ENCODE measurements at regions not wholly inside any gene's neighbourhood (a gene's known extent, or its start where the extent isn't known, plus 50 kb on each side); places are given as distances from the start of the nearest gene placed in this dataset.

- peak; percentile 87 for FAIRE-seq
These were observed 512.3 kb downstream of the FAT4 start for GRCh38 chr4:125826801-125827695.

- FAIRE-seq: peak; percentile 18
These were observed 512.9 kb downstream of the FAT4 start for GRCh38 chr4:125827696-125828052.

GRCh38 chr4:125828346-125828745, 513.6 kb downstream of the FAT4 start:
- no peak for FAIRE-seq

DNA sequence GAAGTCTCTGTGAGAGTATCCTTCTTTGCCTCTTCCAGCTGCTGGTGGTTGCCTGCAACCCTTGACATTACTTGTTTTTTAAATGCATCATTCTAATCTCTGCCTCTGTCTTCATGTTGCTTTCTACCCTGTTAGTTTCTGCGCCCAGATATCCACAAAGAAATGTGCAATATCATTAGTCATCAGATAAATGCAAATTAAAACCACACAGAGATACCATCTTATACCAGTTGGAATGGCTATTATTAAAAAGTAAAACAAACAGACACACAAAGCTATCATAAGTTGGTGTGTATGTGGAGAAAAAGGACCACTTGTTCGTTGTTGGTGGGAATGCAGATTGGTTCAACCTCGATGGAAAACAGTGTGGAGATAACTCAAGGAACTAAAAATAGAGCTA, 517.4 kb downstream of the FAT4 start:
- FAIRE-seq: no peak

DNA sequence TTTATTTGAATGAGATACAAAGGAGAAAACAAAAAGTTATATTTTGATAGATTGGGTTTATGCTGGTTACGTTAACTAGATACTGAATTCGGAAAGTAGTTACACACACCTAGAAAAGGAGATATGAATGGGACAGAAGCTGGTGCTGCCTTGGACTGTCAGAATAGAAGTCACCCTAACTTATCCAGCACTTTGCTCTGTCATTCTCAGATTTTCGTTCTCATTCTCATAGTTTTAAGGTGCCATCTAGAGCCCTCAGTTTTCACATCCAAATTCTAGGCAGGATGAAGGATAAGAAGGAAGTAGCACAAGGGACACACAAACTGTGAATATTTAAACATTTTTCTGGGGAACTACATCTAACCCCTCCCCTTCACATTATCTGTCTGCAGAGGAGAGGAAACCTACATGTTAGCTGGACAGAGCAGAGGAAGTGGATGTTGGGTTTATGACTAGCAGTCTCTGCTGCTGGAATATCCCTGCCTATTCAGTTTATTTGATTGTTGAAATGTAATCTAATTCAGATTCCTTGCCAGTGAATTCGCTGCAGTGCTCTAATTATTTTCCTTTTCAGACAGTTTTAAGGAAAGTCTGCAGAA, 521.9 kb downstream of the FAT4 start:
- FAIRE-seq: peak; percentile 33

DNA sequence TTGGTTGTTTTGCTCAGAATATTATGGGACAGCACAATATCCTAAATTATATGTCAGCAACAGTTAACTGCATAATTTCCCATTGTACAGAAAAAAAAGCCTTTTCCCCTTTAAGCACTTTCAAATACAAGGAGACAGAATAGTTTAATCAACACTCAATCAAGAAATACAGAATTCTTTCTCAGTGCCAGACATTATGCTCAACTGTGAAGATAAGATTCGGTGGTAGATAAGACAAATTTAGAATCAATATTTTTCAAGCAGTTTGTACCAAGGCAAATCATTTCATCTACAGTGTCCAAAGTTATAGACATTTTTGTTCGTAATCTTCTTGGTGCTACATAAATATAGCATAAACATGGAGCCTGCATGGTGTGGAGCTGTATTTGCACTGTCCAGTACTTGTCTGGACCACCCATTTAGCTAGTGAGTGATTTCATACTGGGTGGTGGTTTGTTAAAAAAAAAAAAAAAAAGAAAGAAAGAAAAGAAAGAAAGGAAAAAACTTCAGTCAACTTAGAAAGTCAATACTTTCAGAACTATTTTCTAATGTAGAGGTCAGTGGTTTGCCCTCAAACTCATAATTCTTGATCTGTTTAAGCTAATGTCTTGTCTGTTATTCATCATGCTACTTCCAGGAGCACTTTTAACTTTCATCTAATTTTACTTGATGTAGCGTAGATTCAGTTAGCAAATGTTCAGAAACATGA, 522.9 kb downstream of the FAT4 start:
- peak; percentile 33 for FAIRE-seq

GRCh38 chr4:125838202-125838601, 523.4 kb downstream of the FAT4 start:
- FAIRE-seq: no peak

DNA sequence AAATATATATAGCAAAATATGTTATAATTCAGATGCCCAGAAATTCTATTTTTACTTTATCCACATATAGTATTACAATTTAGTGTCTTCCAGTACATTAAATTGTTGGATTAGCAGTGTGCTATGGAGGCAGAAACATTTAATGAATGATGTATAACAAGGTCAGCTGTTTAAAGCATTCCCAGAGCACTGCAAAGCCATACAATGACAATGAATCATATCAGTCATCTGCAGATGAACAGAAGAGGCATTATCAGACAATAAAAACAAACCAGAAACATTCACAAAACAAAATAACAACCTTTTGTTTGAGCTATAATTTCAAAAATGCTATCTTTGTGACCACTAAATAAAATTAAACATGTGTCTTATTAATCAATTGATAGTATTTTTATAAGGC, 524.2 kb downstream of the FAT4 start:
- FAIRE-seq: no peak

GRCh38 chr4:125843947-125844346, 529.2 kb downstream of the FAT4 start:
- FAIRE-seq: no peak

- FAIRE-seq: no peak
These were observed 532.8 kb downstream of the FAT4 start for GRCh38 chr4:125847518-125847917.

GRCh38 chr4:125849869-125850268, 535.1 kb downstream of the FAT4 start:
- no peak for FAIRE-seq

DNA sequence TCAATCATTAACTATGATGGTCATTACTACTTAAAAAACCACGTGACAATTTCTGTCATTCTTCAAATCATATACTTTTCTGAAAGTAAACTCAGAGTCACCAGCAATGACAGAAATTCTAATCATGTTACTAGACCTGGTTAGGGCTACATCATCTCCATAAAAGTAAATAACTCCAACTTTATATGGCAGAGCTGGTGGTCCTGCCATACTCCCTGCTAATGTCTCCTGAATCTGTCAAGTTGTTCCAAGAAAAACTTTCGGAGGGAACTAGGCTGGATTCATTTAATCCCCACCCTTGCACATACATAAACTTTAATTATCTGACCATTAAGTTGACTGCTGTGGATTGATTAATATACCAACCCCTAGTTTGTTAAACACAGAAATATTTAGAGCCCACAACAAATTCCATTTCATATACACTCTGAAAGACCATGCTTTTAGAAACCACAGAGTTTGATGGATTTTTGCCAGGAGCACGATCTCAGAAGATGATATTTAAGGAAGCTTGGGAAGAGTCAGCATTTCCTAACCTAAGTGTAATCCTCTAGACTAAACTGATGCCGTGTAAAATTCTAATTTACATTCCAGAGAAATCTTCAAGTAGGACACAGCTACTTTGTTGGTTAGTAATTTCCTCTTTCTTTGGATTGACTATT, 577.0 kb downstream of the FAT4 start:
- FAIRE-seq: no peak

DNA sequence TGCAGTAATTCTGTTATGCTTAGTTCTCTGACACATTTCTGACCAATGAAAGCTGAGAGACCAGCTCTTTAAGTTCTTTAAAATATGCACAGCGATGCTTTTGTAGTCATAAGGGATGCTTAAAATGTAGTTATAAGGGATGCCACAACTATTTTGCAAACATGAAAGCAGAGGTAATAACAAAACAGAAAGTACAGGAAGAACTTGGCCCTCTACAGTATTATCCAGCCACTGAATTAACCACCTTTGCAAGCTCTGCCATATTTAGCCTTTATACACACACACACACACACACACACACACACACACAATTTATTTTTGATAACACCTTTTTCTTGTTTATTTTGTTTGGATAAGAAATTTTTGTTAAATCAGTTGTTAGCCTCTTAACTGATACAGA, 590.0 kb downstream of the FAT4 start:
- no peak for FAIRE-seq

DNA sequence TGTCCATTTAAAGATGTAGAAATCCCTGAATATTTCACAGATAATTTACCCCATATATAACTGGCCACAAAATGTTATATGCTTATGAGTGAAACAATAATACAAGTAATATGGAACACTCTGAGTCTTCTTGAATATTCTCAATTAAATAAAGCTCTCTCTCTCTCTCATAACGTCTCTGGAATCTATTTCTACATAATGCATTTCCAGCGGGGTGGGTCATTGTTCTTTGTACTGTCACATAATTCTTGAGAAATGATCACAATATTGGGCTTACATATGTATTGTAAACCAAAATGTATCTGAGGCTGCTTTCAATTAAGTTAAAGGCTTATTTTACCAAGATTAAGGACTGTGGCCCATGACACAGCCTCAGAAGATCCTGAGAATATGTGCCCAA, 596.3 kb downstream of the FAT4 start:
- FAIRE-seq: no peak

DNA sequence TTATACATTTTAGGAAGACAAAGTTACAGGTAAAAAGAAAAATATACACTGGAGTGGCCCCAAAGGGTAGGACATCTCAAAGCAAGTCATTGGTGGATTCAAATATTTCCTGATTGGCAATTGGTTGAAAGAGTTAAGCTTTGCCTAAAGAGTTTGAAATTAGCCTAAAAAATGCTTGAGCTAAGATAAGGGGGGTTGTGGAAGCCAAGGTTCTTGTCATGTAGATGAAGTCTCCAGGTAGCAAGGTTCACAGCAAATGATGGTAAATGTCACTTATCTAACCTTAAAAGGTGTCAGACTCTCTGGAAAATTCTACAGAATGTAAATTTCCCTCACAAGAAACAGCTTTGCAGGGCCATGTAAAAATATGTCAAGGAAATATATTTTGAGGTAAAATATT, 596.7 kb downstream of the FAT4 start:
- FAIRE-seq: no peak

DNA sequence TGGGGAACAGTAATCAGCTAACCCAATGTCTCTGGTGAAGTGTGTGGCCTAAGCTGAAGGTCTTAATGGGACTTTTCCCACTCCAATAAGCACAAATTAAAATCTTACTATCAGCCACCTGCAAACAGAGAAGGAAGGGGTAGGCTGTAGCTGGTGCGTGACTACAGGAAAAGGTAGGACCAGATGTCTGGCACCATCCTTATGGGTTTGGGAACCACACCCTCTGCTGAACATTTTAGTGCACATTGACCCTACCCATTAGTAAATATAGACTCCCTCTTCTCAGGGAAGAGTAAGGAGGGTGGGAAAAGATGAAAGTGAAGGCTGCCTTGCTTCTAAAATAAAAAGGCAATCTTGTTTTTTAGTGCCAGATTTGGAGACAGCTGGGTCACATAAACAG, 602.8 kb downstream of the FAT4 start:
- FAIRE-seq: no peak

DNA sequence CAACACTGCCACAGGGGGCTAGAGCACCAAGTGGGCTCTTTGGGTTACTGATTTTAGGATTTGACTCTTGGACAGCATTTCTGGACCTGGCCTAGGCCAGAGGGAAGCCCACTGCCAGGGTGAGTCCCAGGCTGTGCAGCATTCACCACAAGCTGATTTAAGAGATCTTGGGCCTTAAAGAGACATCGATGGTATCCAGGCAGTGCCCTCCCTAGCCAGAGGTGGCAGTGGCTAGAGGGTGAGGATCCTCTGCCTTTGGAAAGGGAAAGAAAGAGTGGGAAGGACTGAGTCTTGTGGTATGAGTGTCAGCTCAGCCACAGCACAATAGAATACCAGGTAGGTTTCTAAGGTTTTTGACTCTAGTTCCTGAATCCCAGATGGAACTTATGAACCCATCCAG, 613.9 kb downstream of the FAT4 start:
- FAIRE-seq: no peak

DNA sequence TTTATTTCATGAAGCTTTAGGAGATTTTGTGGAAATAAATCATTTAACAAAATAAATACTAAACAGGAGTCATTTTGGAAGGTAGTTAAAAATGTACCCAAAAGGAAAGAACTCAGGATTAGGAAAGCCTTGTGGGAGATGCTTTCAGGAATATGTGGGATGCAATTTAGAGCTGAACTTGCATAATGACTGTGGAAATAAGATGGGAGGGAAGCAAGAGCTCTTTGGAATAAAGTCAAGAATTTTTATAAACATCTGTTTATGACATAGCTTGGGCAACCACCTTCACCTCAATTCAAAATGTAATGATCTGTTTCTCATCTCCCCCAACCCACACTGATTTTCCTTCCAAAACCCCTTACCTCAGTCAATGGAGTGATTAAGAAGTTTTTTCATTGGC, 623.8 kb downstream of the FAT4 start:
- no peak for FAIRE-seq

GRCh38 chr4:125940426-125940825, 625.7 kb downstream of the FAT4 start:
- no peak for FAIRE-seq

DNA sequence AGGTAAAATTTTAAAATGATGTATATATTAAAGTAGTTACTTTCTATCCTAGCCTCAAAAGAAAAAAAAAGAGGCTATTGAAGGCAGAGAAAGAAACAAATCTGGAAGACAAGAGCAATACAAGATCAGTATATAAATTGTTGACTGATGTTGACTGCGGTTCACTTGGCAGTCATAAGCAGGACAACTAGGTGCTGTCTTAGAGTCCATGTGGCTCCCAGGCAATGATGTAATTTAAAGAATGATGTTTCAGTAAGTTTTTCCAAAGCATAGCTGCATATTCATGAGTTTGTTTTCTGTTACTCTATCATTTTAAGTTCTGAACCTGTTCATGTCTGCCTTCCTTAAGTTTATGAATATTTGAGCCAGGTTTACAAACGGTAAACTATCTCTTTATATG, 630.2 kb downstream of the FAT4 start:
- no peak for FAIRE-seq

DNA sequence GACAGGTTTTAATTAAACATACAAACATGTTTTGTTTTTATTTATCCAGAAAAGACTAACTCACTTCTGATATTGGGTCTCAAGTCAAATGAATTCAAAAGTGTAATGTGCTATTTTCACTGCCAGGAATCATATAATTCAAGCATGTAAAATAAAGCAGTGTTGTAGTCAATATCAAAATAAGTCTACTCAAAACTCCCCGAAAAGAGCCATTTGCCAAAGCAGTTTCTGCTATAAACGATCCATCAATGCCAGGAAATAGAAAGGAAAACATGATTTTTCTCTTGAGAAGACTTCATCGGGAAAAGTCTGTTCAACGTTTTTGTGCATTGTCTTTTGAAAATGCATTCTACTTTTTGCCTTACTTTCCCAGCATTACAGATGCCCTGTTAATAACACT, 633.3 kb downstream of the FAT4 start:
- FAIRE-seq: no peak

DNA sequence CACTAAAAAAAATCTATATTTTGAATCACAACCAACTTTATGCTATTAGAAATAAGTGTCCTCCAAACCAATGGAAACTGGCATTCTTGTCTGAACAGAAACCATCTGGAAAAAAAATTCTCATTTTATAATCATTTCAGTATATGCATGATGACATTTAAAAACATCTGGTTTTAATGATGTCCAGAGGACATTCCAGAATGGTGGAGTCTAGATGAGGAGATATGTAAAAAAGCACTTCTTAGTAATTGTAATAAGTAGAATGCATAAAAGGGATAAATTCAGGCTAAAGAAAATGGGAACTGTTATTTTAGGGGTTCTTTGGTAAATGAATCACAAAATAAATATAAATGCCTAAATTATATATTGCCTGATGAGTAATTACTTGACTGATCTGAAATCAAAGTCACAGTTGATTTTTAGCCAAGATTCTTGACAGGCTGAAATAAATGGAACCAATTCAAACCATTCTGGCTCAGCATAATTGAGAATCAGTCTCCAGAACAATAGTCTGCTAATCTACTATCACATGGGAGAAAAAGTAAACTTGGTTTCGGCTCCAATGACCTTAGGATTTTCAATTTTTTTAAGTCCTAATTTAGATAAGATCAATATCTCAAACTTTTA, 636.6 kb downstream of the FAT4 start:
- FAIRE-seq: peak; percentile 91

DNA sequence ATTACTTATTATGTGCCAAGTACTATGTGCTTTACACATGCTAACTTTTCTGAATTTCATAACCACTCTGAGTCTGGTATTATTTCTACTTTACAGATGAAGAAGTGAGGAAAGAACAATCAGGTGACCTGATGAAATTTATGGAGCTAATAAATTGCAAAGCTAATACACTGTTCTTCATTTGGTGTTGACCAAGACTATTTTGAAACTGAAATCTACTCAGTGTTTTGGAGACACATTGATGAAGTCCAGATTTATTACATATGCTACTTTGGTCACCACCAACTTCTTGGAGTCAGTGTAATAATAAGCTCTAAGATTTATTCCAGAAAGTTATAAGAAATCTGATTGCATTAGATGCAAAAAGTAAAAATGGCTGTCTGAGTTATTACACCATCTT, 637.9 kb downstream of the FAT4 start:
- FAIRE-seq: no peak

Data from endometrium (tissue), 2 donors.